ENCODE measurements at regions not wholly inside any gene's neighbourhood (a gene's known extent, or its start where the extent isn't known, plus 50 kb on each side); places are given as distances from the start of the nearest gene placed in this dataset.

DNA sequence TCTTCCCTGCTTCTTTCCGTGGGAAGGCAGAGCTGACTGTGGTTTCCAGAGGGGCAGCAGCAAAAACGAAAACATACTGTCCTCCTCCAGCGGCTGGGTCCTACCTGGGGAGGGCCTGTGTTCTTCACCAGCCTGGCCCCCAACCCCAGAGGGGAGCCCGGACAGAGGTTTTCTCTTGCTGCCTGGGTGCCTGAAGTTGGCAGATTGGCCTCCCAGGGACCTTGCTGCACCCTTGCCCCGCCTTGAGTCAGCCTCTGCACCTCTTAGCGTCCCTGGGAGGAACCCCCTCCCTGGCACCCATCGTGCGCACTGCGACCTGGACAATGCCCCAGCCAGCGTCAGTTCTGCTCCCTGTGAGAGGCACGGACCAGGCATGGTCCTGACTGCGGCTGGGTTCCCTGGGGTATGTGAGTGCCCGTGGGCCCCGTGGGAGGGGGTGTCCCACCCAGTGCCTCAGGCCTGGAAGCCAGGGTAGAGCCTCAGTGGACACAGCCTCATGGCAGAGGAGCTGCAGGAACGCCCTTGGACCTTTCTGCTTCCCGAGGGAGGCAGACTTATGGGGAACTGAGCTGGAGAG is 56.8 kb upstream of the PRR23E start:
- Mint-ChIP-seq H3K36me3 (ENCODE audit: low read depth) (no peaks in the 10 kb centered on the region), H3K4me3 (ENCODE audit: unreplicated experiment) (no peak overlapping the region), H3K27ac (ENCODE audit: unreplicated experiment) (no peak overlapping the region), H3K27me3 (ENCODE audit: low read depth) (peaks cover 58% of the 10 kb centered on the region), H3K4me1 (ENCODE audit: low read depth) (peaks cover 14% of the 10 kb centered on the region), H3K9me3 (ENCODE audit: low read depth) (no peaks in the 10 kb centered on the region)
- no peak for DNase-seq (ENCODE audit: low spot score)
- TF ChIP-seq, protein P1, sequence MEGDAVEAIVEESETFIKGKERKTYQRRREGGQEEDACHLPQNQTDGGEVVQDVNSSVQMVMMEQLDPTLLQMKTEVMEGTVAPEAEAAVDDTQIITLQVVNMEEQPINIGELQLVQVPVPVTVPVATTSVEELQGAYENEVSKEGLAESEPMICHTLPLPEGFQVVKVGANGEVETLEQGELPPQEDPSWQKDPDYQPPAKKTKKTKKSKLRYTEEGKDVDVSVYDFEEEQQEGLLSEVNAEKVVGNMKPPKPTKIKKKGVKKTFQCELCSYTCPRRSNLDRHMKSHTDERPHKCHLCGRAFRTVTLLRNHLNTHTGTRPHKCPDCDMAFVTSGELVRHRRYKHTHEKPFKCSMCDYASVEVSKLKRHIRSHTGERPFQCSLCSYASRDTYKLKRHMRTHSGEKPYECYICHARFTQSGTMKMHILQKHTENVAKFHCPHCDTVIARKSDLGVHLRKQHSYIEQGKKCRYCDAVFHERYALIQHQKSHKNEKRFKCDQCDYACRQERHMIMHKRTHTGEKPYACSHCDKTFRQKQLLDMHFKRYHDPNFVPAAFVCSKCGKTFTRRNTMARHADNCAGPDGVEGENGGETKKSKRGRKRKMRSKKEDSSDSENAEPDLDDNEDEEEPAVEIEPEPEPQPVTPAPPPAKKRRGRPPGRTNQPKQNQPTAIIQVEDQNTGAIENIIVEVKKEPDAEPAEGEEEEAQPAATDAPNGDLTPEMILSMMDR (IDR thresholded peaks at IDR 0.05): no peak

DNA sequence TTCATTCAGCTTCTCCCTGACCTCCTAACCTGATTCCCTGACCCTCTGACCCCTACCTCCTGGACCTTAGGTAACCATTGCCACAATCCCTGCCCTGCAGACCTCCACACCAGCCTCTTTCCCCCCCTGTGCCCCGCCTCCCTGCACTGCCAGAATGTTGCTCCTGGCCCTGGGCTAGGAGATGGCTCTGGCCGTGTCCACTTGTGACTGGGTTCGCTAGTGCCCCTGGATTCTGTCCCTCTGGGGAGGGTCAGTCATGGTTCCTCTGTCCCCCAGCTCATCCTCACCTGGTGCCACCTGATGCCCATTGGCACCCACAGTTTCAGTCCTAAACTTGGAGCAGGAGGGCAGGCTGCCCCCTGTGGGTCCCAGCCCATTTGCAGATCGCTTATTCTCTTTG is 56.2 kb upstream of the PRR23E start:
- Mint-ChIP-seq H3K4me3 (ENCODE audit: unreplicated experiment) (no peak overlapping the region), H3K27ac (ENCODE audit: unreplicated experiment) (no peak overlapping the region), H3K4me1 (ENCODE audit: low read depth) (peaks cover 14% of the 10 kb centered on the region), H3K9me3 (ENCODE audit: low read depth) (no peaks in the 10 kb centered on the region), H3K36me3 (ENCODE audit: low read depth) (no peaks in the 10 kb centered on the region), H3K27me3 (ENCODE audit: low read depth) (peaks cover 53% of the 10 kb centered on the region)
- DNase-seq (ENCODE audit: low spot score): no peak
- TF ChIP-seq, protein P1 (IDR thresholded peaks at IDR 0.05): no peak

DNA sequence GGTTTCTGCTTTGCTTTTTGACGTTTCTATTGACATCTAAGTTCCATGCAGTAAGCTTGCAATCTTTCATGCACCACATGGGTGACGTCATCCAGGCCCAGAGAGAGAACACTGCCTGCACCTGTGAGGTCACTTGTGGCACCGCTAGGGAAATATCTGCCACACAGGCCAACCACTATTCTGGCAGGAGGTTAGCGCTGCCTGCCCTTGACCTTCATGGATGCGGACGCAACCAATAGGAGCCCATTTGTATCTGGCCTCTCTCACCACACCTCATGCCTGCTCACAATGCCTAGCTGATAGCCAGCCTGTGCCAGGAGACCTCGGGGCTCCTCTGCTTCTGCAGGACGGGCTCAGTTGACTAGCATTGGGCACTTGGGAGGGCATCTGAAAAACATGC is 55.8 kb upstream of the PRR23E start:
- Mint-ChIP-seq H3K27ac (ENCODE audit: unreplicated experiment) (no peak overlapping the region), H3K9me3 (ENCODE audit: low read depth) (no peaks in the 10 kb centered on the region), H3K4me3 (ENCODE audit: unreplicated experiment) (no peak overlapping the region), H3K4me1 (ENCODE audit: low read depth) (peaks cover 14% of the 10 kb centered on the region), H3K36me3 (ENCODE audit: low read depth) (no peaks in the 10 kb centered on the region), H3K27me3 (ENCODE audit: low read depth) (peaks cover 49% of the 10 kb centered on the region)
- DNase-seq (ENCODE audit: low spot score): no peak
- TF ChIP-seq, protein P1 (IDR thresholded peaks at IDR 0.05): no peak

DNA sequence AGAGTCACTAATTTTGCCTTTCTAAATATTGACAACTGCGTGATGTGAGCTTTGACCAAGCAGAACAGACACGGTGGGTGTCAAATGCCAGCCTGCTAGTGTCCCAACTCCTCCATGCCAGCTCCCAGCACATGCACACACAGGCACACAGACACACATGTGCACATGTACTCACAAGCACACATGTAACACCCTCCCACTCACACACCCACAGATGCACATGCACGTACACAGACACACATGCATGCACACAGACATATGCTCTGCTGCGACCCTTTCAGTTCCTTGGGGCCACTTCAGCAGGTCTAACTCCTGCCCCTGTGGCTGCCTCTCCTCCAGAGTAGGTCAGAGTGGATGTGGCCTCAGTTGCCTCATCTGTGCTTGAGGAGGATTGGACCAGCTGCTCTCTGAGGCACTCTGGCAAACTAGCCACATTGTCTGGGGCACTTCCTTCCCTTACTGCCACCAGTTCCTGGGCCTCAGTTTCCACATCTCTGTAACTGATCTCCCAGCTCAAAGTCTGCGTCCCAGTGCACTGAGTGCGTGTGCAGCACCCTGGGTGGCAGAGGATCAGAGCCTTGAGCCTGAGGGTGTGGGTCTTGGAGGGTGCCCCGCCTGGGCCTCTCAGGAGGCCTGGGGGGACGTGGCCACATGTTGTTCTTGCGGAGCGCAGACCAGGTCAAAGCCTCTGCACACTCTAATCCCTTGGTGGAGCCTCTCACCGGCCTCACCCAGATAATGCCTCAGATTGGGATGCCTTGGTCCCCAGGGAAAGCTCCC is 55.0 kb upstream of the PRR23E start:
- no peak overlapping the region for H3K27ac Mint-ChIP-seq (ENCODE audit: unreplicated experiment)
- TF ChIP-seq, protein P1 (IDR thresholded peaks at IDR 0.05): no peak
- peaks cover under 1% of the 10 kb centered on the region for H3K36me3 Mint-ChIP-seq (ENCODE audit: low read depth)
- no peak for DNase-seq (ENCODE audit: low spot score)
- peaks cover 1% of the 10 kb centered on the region for H3K9me3 Mint-ChIP-seq (ENCODE audit: low read depth)
- H3K27me3 Mint-ChIP-seq (ENCODE audit: low read depth): peaks cover 42% of the 10 kb centered on the region
- H3K4me3 Mint-ChIP-seq (ENCODE audit: unreplicated experiment): no peak overlapping the region
- H3K4me1 Mint-ChIP-seq (ENCODE audit: low read depth): peaks cover 14% of the 10 kb centered on the region

DNA sequence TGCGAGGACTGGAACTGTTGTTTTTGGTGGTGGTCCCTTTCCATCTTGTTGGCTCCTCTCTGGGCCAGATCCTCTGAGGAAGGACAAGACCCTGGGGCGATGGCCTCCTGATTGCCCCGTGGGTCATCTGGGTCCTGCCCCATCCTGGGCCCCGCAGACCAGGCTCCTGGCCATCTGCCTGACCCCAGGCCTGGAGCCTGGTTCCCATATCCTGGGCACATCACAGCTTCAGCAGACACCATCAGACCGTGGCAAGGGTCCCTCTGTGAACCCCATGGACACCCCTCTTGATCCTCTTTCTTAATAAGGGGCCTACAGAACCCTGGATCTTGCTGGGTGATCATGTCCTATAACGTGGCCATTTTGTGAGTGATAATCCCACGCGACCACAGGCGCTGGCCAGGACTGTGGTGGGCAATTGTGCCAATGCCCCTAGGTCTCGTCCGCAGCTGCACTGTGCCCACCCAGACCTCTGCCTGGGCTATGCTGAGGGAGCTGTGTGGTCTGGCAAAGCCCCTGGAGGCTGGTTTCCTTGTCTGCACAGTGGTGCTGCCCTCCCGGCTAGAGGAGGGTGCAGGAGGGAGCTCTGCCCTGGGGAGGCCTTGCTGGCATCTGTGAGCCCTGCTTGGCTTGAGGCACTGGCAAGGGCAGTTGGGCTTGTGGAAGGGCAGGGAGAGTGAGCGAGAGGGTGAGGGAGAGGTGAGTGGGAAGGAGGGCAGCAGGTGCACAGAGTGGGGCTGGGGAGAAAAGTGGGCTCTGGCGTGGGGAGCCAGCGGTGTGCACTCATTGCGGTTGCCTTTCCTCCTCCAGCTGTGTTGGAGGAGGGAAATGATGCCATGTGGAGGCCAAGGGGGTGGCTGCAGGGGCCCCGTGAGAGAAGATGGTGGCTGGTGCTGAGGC is 53.1 kb upstream of the PRR23E start:
- peak; percentile 63 for DNase-seq (ENCODE audit: low spot score)
- peaks cover 3% of the 10 kb centered on the region for H3K36me3 Mint-ChIP-seq (ENCODE audit: low read depth)
- no peak overlapping the region for H3K27ac Mint-ChIP-seq (ENCODE audit: unreplicated experiment)
- no peak overlapping the region for H3K4me3 Mint-ChIP-seq (ENCODE audit: unreplicated experiment)
- H3K27me3 Mint-ChIP-seq (ENCODE audit: low read depth): peaks cover 34% of the 10 kb centered on the region
- H3K4me1 Mint-ChIP-seq (ENCODE audit: low read depth): peaks cover 8% of the 10 kb centered on the region
- TF ChIP-seq, protein P1 (IDR thresholded peaks at IDR 0.05): no peak
- H3K9me3 Mint-ChIP-seq (ENCODE audit: low read depth): peaks cover 10% of the 10 kb centered on the region

Data from chondrocyte (in vitro differentiated cells).